Activated CD4-positive, alpha-beta T cell treated with anti-CD3 and anti-CD28 coated beads for 48 hours (primary cell): ENCODE measurements at regions not wholly inside any gene's neighbourhood (a gene's known extent, or its start where the extent isn't known, plus 50 kb on each side); places are given as distances from the start of the nearest gene placed in this dataset.

Source experiments
- DNase-seq: peaks from one replicate; pipeline ENCODE4 v3.0.0-alpha.2; 2020

DNA sequence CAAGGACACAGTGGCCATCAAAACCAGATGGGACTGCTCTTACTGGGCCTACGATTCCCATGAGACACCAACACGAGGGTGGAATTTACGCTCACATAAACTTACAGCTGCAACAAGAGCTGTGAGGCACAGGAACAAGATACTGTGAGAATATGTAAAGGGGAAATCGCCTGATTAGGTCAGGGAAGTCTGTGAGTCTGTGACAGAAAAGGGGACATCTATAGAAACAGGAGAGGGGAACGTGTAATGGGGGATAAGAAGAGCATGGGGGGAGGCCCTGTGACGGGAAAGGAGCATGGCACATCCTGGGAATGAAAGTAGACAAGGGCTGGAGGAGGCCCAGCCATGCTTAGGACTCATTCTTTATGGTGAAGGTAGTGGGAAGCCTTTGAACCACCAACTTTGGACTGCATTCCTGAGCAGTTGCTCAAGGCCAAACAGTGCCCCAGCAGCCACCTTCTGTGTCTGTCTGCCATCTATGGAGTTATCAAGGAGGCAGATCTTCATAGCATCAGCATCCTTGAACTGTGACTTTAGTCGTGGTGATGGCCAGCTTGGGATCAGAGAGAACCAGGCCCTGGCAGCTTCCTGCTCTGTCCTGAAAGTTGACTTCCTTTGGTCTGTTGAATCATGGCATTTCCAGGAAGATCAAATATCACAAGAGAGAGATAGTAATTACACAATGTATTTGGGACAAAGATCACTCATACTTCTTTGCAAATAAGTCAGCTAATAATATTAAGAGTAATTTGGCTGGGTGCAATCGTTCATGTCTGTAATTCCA is 87.9 kb upstream of the FAM169A start:
- no peak for DNase-seq

DNA sequence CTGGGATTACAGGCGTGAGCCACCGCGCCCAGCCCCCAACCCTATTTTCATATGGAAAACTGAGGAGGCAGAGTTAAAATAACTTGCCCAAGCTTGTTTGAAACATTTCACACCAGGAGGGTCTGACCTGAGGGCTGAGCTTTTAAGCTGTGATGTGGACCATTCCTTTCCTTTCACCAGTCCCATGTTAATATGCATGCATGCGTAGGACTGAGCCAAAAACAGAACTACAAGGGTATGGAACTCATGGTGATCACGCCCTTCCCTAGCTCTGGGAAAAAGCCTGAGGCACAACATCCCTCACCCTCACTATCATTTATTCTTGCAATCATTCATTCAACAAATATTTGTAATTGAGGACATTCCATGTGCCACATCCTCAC is 87.4 kb upstream of the FAM169A start:
- no peak for DNase-seq

DNA sequence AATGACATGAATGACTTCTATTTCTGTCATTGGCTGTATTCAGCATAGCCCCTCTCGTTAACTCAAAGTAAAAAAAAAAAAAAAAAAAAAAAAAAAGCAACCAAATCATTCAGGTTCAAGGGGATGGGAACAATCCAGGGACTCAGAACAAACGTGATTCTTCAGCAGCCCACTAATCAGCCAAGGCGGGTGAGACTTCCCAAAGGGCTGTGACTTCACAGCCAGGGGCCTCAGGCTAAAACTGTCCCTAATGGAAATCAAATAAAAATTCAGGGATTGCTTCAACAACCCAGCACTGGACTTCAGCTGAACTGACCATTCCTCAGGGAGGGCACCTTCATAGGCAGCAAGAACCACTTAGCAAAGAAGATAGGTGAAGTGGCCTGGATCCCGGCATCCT is 86.2 kb upstream of the FAM169A start:
- no peak for DNase-seq

DNA sequence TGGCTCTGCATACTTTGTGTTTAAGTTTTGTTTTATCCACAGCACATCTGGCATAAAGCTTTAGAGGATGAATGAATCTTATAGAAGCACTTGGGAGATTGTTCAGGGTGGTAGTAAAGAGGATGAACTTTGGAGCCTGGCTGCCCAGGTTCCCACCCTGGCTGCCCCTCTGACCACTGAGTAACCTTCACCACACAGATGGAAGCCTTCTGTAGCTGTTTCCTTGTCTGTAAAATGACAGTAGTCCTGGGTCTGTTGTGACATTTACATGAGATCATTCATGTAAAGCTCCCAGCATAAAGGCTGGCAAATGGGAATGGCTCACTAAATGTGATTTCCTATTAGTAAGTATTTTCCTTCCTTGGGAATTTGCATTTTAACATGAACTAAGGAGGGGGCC is 85.7 kb upstream of the FAM169A start:
- no peak for DNase-seq

DNA sequence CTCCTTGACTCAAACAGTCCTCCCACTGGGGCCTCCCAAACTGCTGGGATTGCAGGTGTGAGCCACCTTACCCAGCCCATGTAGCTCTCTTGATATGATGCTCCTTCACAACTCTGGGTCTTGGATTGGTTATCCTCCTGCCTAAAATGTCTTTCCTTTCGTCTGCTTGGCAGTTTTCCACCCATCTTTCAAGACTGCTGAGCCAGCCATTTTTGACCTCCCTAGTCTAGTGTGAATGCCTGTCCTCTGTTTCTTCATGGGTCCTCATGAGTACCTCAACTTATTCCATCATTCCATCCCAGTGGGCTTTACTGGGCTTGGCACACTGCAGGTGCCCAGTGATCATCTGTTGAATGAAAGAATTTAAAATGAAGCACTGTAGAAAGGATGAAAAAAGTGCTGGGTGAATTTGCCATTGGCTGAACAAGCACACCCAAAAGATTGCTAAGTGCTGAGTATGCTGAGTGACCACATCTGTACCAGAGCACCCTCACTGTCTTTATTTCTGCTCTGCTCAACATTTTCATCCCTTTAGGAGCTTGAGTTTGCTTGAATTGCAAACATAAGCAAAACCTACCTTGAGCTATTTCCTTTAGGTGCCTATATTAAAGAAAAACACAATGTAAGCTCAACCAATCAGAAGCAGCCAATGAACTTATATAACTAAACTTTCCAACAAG is 84.8 kb upstream of the FAM169A start:
- no peak for DNase-seq

DNA sequence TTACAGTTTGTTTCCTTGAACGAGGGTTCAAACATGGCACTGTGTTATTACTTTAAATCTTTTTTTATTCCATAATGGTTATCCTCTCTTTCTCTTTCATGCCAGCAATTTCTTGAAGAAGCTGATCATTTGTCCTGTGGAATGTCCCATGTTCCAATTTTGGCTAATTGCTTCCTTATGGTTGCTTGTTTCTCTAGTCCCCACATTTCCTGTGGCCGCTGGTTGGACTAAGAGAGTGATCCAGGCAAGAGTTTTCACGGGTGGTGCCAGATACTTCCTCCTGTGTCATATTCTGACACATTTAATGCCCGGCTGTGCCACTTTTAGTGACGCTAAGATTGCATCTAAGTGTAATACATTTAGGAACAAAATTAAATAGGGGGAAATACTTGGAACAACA is 83.8 kb upstream of the FAM169A start:
- DNase-seq, result no peak

DNA sequence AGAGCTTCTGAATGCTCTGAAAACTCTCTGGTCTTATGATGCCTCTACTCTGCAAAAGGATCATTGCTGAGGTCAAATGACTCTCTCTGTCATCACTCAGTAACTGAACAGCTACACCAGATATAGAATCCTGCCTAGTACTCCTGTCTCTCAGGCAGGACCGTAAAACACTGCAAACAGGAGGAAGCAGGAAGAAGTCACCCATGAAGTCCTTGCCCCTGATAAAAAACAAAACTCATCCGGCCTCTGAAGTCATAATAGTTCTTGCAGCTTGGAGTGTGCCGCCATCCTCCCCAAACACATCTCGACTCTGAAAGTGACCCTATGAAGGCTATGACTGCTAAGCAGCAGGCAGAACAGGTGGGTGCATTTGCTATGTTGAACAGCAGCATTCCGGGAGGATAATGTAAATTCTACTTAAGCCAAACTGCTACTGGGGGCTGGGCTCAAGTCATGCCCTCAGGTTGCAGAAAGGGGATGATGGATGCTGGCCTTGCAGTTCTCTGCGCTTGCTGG is 81.9 kb upstream of the FAM169A start:
- DNase-seq, result no peak

DNA sequence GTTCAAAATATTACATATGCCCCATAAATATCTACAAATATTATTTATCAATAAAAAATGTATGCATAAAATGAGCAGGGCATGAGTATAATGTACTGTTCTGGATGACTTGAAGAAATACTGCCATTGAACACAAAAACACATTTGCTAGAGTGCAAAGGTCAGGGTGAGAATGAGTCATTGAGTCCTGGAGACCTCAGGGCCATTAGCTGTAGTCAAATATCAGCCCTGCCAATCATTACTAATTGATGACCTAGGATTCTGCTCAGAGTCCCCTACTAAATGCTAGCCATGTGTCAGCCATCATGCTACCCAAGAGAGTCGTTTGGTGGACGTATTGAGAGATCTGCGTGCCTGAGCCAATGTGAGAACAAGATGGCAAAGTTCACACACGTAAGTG is 80.3 kb upstream of the FAM169A start:
- DNase-seq, result no peak

DNA sequence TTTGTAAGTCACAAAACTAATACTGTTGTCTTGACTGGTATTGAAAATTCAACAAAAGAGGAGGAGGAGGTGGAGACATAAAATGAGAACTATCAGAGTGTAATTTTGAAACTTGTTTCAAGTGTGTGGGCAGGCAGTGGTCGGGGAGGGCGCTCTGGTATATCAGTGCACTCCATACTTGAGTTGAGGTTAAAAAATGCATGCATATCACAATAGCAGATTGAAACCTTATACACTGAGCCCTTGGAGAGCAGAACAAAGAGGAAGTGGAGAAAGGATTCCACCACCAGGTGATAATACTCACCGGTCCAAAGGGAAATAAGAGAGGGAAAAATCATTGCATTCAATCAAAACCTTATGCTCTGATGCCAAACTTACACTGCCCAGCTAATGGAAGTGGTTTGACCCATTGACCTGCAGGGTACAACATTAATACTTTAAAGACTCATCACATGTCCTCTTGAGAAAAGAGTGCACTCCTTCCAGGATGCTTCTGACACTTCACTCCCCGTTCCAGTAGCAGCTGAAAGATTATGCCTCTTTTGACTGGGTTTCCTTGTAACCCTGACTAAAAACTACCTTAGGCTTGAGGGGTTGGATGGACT is 79.5 kb upstream of the FAM169A start:
- DNase-seq, result peak; percentile 59

DNA sequence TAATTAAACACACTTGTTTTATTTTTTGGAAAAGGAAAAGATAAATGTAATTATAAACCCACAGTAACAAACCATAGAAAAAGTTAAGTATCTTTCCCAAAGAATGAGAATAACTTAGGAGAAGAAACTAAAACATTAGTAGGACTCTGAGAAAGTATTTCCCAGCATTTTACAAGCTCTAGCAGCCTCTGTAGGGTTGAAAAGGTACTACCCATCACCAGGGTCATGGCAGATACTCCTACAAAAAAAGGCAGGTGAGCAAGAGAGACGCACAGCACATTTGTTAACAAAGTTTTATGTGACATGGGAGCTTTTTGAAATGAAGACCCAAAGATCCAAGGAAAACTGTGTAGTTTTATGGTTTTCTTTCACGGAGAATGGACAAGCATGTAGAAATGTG is 77.7 kb upstream of the FAM169A start:
- DNase-seq, result no peak

DNA sequence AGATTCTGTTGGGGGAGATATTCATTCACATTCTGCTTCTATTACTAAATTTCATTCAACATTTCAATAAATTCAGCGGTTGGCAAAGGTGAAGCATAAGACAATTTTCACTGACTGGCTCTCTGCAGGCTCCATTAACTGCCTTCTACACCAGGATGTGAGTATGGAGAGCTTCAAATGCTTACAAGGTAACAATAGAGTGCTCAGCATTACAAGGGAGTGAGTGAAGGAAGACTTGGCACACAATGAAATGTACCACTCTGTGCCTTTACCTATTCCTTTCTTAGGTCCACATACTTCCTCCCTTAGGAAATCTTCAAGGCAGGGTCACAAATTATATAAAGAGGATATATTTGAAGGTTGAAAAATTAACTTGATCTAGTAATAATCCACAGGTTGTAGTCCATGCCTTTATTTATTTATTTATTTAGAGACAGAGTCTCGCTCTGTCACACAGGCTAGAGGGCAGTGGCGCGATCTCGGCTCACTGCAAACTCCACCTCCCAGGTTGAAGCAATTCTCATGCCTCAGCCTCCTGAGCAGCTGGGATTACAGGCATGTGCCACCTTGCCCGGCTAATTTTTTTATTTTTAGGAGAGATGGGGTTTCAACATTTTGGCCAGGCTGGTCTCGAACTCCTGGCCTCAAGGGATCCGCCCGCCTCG is 76.6 kb upstream of the FAM169A start:
- DNase-seq, result no peak

DNA sequence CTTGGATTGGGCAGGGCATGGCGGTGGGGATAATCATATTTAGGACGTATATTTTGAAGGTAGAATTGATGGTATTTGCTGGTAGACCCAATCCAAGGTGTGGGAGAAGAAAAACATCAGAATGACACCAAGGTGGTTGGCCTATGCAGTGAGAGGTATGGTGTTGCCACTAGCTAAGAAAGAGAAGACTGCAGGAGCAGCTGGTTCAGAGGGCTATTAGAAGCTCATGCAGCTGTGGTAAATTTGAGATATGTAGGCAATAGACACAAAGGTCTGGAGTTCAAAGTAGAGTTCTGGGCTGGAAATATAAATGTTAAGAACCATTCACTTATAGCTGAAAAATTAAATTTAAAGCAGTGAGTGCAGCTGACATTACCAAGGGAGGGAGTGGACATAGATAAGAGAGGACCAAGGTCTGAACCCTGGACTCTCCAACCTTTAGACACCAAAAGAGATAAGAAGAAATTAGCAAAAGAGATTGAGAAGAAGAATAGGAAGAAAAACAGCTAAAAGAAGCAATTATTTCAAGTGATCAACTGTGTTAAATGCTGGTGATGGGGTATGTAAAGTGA is 74.7 kb upstream of the FAM169A start:
- no peak for DNase-seq

DNA sequence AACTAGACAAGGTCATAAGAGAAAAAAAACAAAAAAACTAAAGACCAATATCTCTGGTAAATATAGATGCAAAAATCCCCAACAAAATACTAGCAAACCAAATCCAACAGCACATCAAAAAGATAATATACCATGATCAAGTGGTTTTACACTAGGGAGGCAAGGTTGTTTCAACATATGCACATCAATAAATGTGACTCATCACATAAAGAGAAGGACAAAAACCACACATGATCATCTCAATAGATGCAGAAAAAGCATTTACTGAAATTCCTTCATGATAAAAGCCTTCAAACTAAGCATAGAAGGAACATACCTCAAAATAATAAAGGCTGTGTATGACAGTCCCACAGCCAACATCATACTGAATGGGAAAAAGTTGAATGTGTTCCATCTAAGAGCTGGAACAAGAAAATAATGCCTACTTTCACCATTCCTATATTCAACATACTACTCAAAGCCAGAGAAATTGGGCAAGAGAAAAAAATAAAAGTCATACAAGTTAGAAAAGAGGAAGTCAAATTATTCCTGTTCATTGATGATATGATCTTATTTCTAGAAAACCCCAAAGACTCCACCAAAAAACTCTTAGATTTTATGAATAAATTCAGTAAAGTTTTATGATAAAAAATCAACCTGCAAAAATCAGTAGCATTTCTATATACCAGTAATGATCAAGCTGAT is 72.2 kb upstream of the FAM169A start:
- DNase-seq, result no peak

DNA sequence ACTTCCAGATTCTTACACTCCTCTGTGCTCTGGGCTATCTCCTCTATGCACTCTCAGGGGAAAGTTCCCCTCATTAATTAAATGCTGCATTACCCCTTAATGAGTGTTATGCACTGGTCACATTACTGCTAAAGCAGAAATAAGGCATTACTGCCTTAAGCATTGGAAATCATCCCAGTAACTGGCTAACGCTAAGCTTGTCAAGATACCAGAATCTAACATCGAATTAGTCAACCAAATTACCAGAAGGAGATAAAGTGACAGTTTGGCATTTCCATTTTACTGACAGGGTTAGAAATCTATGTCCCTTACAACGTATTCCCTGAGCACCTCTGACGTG is 69.5 kb upstream of the FAM169A start:
- no peak for DNase-seq

DNA sequence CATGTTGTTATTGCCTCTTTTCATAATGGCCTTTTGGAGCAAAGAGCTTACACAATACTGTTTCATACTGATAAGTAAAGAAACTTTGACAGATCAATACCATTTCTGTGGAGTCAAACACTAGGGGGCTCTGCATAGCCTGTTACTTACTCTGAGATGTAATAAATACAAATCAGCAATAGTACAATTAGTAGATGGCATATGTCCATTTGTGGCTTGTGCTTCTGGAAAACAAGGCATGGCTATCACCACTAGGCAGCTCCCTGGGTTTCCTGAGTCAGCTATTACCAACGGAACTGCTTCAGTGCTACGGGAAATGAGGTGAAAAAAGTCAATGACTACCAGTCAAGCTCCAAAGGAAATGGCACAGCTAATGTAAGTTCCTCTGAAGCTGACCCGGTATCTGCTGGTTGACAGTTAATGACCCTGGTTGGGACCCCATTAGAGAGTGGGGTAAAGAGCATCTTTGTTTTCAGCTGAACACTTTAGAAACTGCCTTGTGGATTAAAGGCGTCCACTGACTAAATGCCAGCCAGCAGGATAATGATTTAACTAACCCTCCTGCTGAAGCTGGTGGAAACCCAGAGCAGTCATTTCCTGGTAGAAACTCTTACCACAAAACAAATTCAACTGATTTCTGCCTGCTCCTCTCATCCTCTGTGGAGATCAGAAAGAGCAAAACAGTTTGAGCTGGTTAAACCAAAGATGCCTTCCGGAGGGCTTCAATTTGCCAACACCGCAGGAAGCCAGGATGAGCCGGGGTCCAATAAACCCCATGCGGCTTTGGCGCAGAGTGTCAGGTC is 69.0 kb upstream of the FAM169A start:
- DNase-seq, result peak; percentile 42

DNA sequence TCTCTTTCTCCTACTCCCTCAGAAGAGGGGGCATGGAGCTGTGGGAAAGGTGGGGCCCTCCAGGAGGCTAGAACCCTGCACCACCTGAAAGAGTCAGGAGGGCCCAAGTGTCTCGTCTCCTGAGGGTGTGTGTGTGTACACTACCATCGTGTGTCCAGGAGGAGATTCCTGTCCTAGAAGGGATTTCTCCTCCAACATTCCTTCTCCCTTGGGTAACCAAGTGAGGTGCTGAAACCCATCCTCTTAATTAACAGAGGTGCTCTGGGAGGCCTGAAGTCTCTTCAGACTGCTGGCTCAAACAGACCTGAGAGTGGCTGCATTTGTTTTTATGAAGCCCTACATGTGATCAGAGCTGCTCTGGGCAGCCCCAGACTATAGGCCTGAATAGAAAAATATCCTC is 61.1 kb upstream of the FAM169A start:
- no peak for DNase-seq

DNA sequence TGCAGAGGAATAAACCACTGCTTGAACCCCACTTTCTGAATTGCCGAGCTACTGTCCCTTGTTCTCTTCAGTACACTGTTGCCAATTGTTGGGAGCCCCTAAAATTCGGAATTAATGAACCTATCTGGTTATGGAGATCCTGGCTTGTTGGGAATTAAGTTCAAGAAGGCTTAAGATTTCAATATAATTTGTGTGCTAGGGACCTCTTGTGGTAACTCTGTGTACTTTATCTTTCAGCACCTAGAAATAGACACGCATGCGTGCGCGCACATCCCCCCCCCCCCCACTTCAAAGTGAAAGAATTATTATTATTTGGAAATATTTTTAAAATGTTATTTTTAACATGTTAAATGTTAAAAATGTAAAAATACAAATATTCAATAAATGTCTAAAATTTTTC is 53.3 kb upstream of the FAM169A start:
- DNase-seq, result no peak

DNA sequence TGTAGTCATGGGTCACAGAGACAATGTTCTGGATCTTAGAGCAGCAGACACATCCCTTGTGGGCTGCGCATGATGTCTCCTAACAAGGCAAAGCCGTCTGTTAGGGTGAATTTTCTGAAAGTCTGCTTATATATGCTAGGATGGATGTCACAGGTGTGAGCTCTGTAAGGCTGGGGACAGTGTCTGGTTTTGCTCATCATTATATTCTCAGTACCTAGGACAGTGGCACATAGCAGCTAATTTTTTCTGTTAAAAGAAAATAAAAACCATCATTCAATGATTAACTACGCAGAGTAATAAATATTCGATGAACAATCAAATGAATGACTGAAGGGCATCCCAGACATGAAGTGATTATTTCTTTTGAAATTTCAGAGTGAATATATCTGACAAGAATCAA is 52.9 kb upstream of the FAM169A start:
- DNase-seq, result no peak

DNA sequence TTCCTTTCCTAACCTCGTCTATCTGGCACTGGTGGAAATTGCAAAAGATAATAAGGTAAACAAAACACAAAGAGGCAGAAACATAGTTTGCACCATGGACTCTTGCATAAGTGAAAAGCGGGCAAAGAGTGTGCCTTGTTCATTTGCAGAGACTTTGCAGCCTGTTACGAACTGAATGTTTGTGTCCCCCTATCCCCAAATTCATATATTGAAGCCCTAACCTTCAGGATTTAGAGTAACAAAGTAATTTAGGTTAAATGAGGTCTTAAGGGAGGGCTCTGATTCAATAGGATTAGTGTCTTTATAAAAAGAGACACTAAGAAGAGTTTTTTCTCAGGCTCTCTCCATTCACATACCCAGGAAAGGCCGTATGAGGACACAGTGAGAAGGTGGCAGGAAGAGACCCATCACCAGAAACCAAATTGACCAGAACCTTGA is 52.1 kb upstream of the FAM169A start:
- DNase-seq, result no peak

DNA sequence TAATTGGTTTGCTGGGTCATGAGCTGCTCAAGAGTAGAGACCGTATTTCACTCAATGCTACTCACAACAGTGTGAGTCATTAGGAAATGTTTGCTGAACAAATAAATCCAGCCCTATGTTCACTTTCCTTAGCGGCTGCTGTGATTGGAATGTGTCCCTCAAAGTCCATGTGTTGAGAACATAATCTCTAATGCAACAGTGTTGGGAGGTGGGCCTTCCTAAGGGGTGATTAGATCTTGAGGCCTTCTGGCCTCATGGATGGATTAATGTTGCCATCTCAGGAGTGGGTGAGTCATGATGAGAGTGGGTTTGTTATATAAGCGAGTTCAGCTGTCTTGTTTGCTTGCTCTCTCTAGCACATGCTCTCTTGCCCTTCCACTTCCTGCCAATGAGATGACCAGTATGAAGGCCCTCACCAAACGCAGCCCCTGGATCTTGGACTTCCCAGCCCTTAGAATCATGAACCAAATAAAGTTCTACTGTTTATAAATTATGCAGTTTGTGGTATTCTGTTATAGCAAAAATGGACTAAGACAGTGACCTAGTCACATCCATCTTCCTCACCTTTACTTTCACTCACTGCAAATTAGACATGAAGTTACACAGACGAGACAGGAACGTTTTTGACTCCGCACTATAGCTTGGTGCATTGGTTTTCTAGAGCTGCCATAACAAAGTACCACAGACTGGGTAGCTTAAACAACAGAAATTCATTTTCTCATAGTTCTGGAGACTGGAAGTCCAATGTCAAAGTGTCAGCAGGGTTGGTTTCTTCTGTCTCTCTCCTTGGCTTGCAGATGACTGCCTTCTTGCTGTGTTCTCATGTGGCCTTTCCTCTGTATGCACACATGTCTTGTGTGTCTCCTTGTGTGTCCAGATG is 50.9 kb upstream of the FAM169A start:
- DNase-seq, result no peak
